OCI-LY7 (cell line): ENCODE measurements at regions not wholly inside any gene's neighbourhood (a gene's known extent, or its start where the extent isn't known, plus 50 kb on each side); places are given as distances from the start of the nearest gene placed in this dataset.

Experiments
- BruUV-seq: library from RNA; stranded (reverse); fragments of 400-500 nt; replicated peaks from 2 replicates; lab custom pipeline; 2021; lab: Mats Ljungman, UMichigan
- CTCF ChIA-PET: fragments of 300-600 bp; sonication (Branson Sonifier 250); formaldehyde crosslinking; loops from one replicate; lab custom pipeline; 2022; ENCODE audit warnings: antibody characterized with exemption; ENCODE audit not compliant: unreplicated experiment; lab: Charles Lee
- POLR2A ChIA-PET: fragments of 300-600 bp; sonication (Branson Sonifier 250); formaldehyde crosslinking; loops from one replicate; lab custom pipeline; 2022; ENCODE audit warnings: antibody characterized with exemption; lab: Charles Lee
- DNase-seq: peaks from one replicate; pipeline ENCODE4 v3.0.0-alpha.2; 2015; ENCODE audit warnings: low spot score
- H2AFZ ChIP-seq: fragments of 200-600 bp; sonication (generic), shearing (Covaris generic); 2 replicates; pipeline ENCODE4 v1.6.1; 2014; ENCODE audit warnings: mild to moderate bottlenecking, antibody characterized with exemption, low read length, moderate library complexity
- H3K27ac ChIP-seq: fragments of 200-600 bp; sonication (generic); 2 replicates; pipeline ENCODE4 v1.5.1; 2014; ENCODE audit warnings: mixed run types, low read depth, mild to moderate bottlenecking, moderate library complexity, low read length, inconsistent platforms; ENCODE audit not compliant: poor library complexity, severe bottlenecking
- H3K36me3 ChIP-seq: fragments of 200-600 bp; sonication (generic); 2 replicates; pipeline ENCODE4 v1.6.1; 2014; ENCODE audit warnings: mild to moderate bottlenecking, antibody characterized with exemption, low read length, moderate library complexity, mixed read lengths; ENCODE audit not compliant: insufficient read depth
- H3K4me1 ChIP-seq: fragments of 200-600 bp; sonication (generic); 2 replicates; pipeline ENCODE4 v1.5.1; 2014; ENCODE audit warnings: mild to moderate bottlenecking, low read length; ENCODE audit not compliant: insufficient read depth, poor library complexity, severe bottlenecking
- H3K4me2 ChIP-seq: fragments of 200-600 bp; sonication (generic); 2 replicates; pipeline ENCODE4 v1.6.1; 2014; ENCODE audit warnings: mild to moderate bottlenecking, low read length
- H3K4me3 ChIP-seq: fragments of 200-600 bp; sonication (generic); 2 replicates; pipeline ENCODE4 v1.5.1; 2014; ENCODE audit warnings: mild to moderate bottlenecking, low read depth, low read length; ENCODE audit not compliant: poor library complexity, severe bottlenecking
- H3K79me2 ChIP-seq: fragments of 200-600 bp; sonication (generic); 2 replicates; pipeline ENCODE4 v1.6.1; 2016; ENCODE audit warnings: low read depth, mild to moderate bottlenecking, low read length, moderate library complexity, mixed read lengths; ENCODE audit not compliant: insufficient read depth
- H3K9me2 ChIP-seq: fragments of 200-600 bp; sonication (generic); 2 replicates; pipeline ENCODE4 v1.6.1; 2016; ENCODE audit warnings: mild to moderate bottlenecking, low read length, mixed read lengths; ENCODE audit not compliant: insufficient read depth
- H3K9me3 ChIP-seq: fragments of 200-600 bp; sonication (generic); 2 replicates; pipeline ENCODE4 v1.6.1; 2014; ENCODE audit warnings: mild to moderate bottlenecking, mixed run types, low read length, mixed read lengths
- H4K20me1 ChIP-seq: fragments of 200-600 bp; sonication (generic); 2 replicates; pipeline ENCODE4 v1.6.1; 2014; ENCODE audit warnings: mild to moderate bottlenecking, antibody characterized with exemption, low read length, moderate library complexity, mixed read lengths; ENCODE audit not compliant: insufficient read depth
- EZH2phosphoT487 ChIP-seq: fragments of 200-600 bp; sonication (generic); IDR thresholded peaks from 2 replicates; pipeline ENCODE4 v1.6.1; 2018; ENCODE audit warnings: low read depth, borderline replicate concordance, mild to moderate bottlenecking, mixed run types, antibody characterized with exemption, low read length, moderate library complexity, mixed read lengths
- intact Hi-C: fragments of 100-400 bp; cut with micrococcal nuclease; formaldehyde crosslinking; loops from one replicate; pipeline ENCODE4 v1.10.0; 2022; ENCODE audit not compliant: unreplicated experiment
- TF ChIP-seq, protein P1 (sequence below): fragments of 200-600 bp; sonication (generic); conservative IDR thresholded peaks from 2 replicates; pipeline ENCODE4 v1.5.1; 2014; ENCODE audit warnings: mild to moderate bottlenecking, antibody characterized with exemption, low read length, moderate library complexity, mixed read lengths

GRCh38 chr17:71409137-71409536 lies 711.7 kb upstream of the SOX9 start:
- H4K20me1 ChIP-seq: no peaks in the 10 kb centered on the region
- H2AFZ ChIP-seq: no peak overlapping the region
- no peaks in the 10 kb centered on the region for H3K9me2 ChIP-seq
- ChIA-PET CTCF (no interaction called here), POLR2A (interaction anchor here (0.6 to 2.3 kb wide), 7 partner anchors 9 to 1809 kb away, joined by 3 to 12 read pairs (median 4); no protein-coding TSS in a partner anchor)
- no peak overlapping the region for H3K27ac ChIP-seq
- peaks cover 44% of the 10 kb centered on the region for H3K4me1 ChIP-seq
- no peaks in the 10 kb centered on the region for H3K36me3 ChIP-seq
- H3K4me2 ChIP-seq: no peak overlapping the region
- no peaks in the 10 kb centered on the region for H3K9me3 ChIP-seq
- DNase-seq: no peak
- TF ChIP-seq, protein P1, sequence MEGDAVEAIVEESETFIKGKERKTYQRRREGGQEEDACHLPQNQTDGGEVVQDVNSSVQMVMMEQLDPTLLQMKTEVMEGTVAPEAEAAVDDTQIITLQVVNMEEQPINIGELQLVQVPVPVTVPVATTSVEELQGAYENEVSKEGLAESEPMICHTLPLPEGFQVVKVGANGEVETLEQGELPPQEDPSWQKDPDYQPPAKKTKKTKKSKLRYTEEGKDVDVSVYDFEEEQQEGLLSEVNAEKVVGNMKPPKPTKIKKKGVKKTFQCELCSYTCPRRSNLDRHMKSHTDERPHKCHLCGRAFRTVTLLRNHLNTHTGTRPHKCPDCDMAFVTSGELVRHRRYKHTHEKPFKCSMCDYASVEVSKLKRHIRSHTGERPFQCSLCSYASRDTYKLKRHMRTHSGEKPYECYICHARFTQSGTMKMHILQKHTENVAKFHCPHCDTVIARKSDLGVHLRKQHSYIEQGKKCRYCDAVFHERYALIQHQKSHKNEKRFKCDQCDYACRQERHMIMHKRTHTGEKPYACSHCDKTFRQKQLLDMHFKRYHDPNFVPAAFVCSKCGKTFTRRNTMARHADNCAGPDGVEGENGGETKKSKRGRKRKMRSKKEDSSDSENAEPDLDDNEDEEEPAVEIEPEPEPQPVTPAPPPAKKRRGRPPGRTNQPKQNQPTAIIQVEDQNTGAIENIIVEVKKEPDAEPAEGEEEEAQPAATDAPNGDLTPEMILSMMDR: no peak
- TF ChIP-seq EZH2phosphoT487: no peak
- H3K4me3 ChIP-seq: no peak overlapping the region
- intact Hi-C loops: no loop called here
- no TSS peak for BruUV-seq
- no peaks in the 10 kb centered on the region for H3K79me2 ChIP-seq

- Histone ChIP-seq H3K27ac (no peak overlapping the region), H3K9me2 (no peaks in the 10 kb centered on the region), H2AFZ (no peak overlapping the region), H3K9me3 (no peaks in the 10 kb centered on the region), H3K4me1 (peaks cover 50% of the 10 kb centered on the region), H3K4me3 (no peak overlapping the region), H3K79me2 (no peaks in the 10 kb centered on the region), H3K36me3 (no peaks in the 10 kb centered on the region), H4K20me1 (no peaks in the 10 kb centered on the region), H3K4me2 (no peak overlapping the region)
- intact Hi-C loops: loop anchor here (5.0 kb wide), 1 partner anchor 623 kb away; no protein-coding TSS in a partner anchor
- TF ChIP-seq EZH2phosphoT487: no peak
- TF ChIP-seq, protein P1: no peak
- ChIA-PET CTCF (no interaction called here), POLR2A (interaction anchor here (0.6 to 1.3 kb wide), 3 partner anchors 8 to 624 kb away, joined by 3 to 7 read pairs (median 6); no protein-coding TSS in a partner anchor)
- BruUV-seq: no TSS peak
- DNase-seq: no peak
These were observed 711.1 kb upstream of the SOX9 start for GRCh38 chr17:71409712-71410111.

GRCh38 chr17:71412803-71413202 lies 708.0 kb upstream of the SOX9 start:
- ChIA-PET CTCF (interaction anchor here (0.5 to 1.3 kb wide), 2 partner anchors 34 to 48 kb away, joined by 3 read pairs; no protein-coding TSS in a partner anchor), POLR2A (interaction anchor here (0.5 to 3.0 kb wide), 9 partner anchors 9 to 1433 kb away, joined by 3 to 12 read pairs (median 5); no protein-coding TSS in a partner anchor)
- no TSS peak for BruUV-seq
- H3K4me3 ChIP-seq: peak overlapping the region; percentile 7
- no peaks in the 10 kb centered on the region for H4K20me1 ChIP-seq
- H3K9me2 ChIP-seq: no peaks in the 10 kb centered on the region
- no peak for TF ChIP-seq EZH2phosphoT487
- TF ChIP-seq, protein P1: no peak
- peak; percentile 84 for DNase-seq
- intact Hi-C loops: loop anchor here (5.0 kb wide), 1 partner anchor 619 kb away; no protein-coding TSS in a partner anchor
- no peaks in the 10 kb centered on the region for H3K79me2 ChIP-seq
- peak overlapping the region; percentile 56 for H3K4me2 ChIP-seq
- H3K27ac ChIP-seq: peak overlapping the region; percentile 59
- H2AFZ ChIP-seq: peak overlapping the region; percentile 88
- no peaks in the 10 kb centered on the region for H3K36me3 ChIP-seq
- no peaks in the 10 kb centered on the region for H3K9me3 ChIP-seq
- H3K4me1 ChIP-seq: peaks cover 50% of the 10 kb centered on the region
